Subcutaneous abdominal adipose tissue (tissue), 5 donors: ENCODE measurements at regions not wholly inside any gene's neighbourhood (a gene's known extent, or its start where the extent isn't known, plus 50 kb on each side); places are given as distances from the start of the nearest gene placed in this dataset.

ENCODE experiments used
- H3K27ac ChIP-seq: one replicate; pipeline ENCODE4 v1.7.0; 2013; ENCODE audit warnings: low read depth, mild to moderate bottlenecking, inconsistent platforms, low read length, moderate library complexity
- H3K27me3 ChIP-seq, 5 donors: one replicate each; pipeline ENCODE4 v1.7.0; 2013; ENCODE audit warnings: low read length in 5 of 5, inconsistent platforms in 1 of 5; ENCODE audit not compliant: control insufficient read depth in 5 of 5, insufficient read depth in 4 of 5
- H3K36me3 ChIP-seq, 5 donors: one replicate each; pipeline ENCODE4 v1.7.0; 2013; ENCODE audit warnings: low read length in 5 of 5; ENCODE audit not compliant: control insufficient read depth in 5 of 5, insufficient read depth in 5 of 5
- H3K4me1 ChIP-seq, 5 donors: one replicate each; pipeline ENCODE4 v1.7.0; 2013; ENCODE audit warnings: low read length in 5 of 5, mild to moderate bottlenecking in 3 of 5, moderate library complexity in 1 of 5; ENCODE audit not compliant: control insufficient read depth in 5 of 5, insufficient read depth in 5 of 5
- H3K4me3 ChIP-seq, 5 donors: one replicate each; pipeline ENCODE4 v1.7.0; 2013; ENCODE audit warnings: low read length in 5 of 5, low read depth in 1 of 5
- H3K9ac ChIP-seq, 5 donors: one replicate each; pipeline ENCODE4 v1.7.0; 2013; ENCODE audit warnings: low read length in 5 of 5, mild to moderate bottlenecking in 4 of 5, moderate library complexity in 3 of 5
- H3K9me3 ChIP-seq, 5 donors: one replicate each; pipeline ENCODE4 v1.7.0; 2013; ENCODE audit warnings: low read length in 5 of 5; ENCODE audit not compliant: control insufficient read depth in 5 of 5
- donor health status: healthy.
- donor health status: healthy.
- donor health status: healthy.
- donor health status: healthy.
- donor health status: healthy.

DNA sequence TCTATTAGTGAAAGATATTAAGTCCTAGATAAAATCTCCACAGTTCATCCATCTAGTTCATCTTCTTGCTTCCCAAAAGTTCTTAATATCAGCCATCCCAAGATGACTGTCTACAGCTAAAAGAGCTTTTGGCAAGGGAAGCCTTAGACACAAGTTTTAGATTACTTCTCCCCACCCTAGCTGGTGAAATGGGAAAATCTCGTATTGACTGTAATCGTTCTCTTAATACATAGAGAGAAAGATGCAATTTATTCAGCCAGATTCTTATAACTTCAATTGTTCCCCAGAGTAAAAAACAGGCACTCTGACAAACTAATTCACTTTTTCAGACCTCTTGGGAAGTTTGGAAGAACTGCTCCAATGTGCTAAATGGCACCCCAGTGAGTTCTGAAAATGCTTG, 1439.6 kb upstream of the C9orf72 start:
- no peaks in the 10 kb centered on the region for H3K9me3 ChIP-seq
- no peaks in the 10 kb centered on the region for H3K36me3 ChIP-seq
- no peak overlapping the region for H3K27ac ChIP-seq
- H3K9ac ChIP-seq = no peak overlapping the region
- H3K4me3 ChIP-seq = no peak overlapping the region
- no peaks in the 10 kb centered on the region for H3K4me1 ChIP-seq
- no peaks in the 10 kb centered on the region for H3K27me3 ChIP-seq

DNA sequence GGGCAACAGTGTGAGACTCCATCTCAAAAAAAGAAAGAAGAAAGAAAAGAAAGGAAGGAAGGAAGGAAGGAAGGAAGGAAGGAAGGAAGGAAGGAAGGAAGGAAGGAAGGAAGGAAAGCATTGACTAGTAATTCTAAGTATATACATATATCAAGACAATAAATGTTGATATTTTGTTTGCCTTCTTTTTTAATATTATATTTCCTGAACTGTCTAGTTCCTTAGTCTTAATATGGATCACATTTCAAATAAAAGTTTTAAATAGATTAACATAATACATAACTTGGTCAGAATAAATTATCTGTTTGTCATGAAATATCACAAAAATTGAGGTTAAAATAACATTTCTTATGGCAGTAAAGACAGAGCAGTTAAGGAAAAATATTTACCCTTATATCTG, 1448.4 kb upstream of the C9orf72 start:
- no peaks in the 10 kb centered on the region for H3K4me1 ChIP-seq
- H3K4me3 ChIP-seq = no peak overlapping the region
- H3K27ac ChIP-seq = no peak overlapping the region
- no peaks in the 10 kb centered on the region for H3K36me3 ChIP-seq
- H3K9me3 ChIP-seq = no peaks in the 10 kb centered on the region
- no peaks in the 10 kb centered on the region for H3K27me3 ChIP-seq
- no peak overlapping the region for H3K9ac ChIP-seq

DNA sequence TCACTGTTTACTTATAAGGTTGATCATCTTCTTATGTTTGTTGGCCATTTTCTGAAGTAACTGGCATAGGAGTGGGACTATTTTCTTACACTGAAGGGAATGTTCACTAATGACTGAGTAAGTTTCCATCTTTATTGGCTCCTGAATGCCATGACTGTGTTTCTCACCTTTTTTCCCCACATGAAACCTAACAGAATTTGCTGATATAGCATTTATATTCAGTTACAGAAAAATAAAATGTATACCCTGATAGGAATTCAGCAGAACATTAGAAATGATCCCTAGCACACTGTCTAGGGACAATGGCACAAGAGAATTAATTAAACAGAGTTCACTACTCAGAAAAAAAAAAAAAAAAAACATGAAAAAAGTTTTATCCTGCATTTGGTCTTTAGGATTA, 1465.1 kb upstream of the C9orf72 start:
- Histone ChIP-seq H3K27ac (no peak overlapping the region), H3K36me3 (no peaks in the 10 kb centered on the region), H3K9ac (no peak overlapping the region), H3K9me3 (no peaks in the 10 kb centered on the region), H3K4me1 (no peaks in the 10 kb centered on the region), H3K4me3 (no peak overlapping the region), H3K27me3 (no peaks in the 10 kb centered on the region)

- no peaks in the 10 kb centered on the region for H3K4me1 ChIP-seq
- no peaks in the 10 kb centered on the region for H3K9me3 ChIP-seq
- H3K27me3 ChIP-seq = no peaks in the 10 kb centered on the region
- no peak overlapping the region for H3K9ac ChIP-seq
- H3K36me3 ChIP-seq = no peaks in the 10 kb centered on the region
- H3K4me3 ChIP-seq = no peak overlapping the region
- H3K27ac ChIP-seq = no peak overlapping the region
Observed at GRCh38 chr9:29039258-29039657, 1466.0 kb upstream of the C9orf72 start.

DNA sequence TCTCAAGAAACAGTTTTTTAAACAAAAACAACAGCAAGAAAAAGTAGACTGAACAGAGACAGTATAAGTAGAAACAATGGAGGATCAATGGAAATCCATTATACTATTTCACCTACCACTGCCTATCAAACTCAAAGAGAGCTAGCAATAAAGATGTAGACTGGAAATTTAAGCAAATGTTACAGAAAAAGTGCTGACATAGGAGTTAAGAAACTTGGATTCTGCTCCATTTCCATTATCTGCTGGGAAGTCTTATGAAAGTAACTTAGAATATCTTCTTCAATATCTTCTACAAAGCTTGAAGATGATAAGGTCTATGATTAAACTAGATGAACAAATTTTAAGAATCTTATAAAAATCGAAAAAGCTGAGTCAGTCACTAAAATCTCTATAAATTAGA, 1469.8 kb upstream of the C9orf72 start:
- no peaks in the 10 kb centered on the region for H3K27me3 ChIP-seq
- no peak overlapping the region for H3K27ac ChIP-seq
- H3K4me3 ChIP-seq = no peak overlapping the region
- H3K9me3 ChIP-seq = no peaks in the 10 kb centered on the region
- H3K36me3 ChIP-seq = no peaks in the 10 kb centered on the region
- H3K9ac ChIP-seq = no peak overlapping the region
- no peaks in the 10 kb centered on the region for H3K4me1 ChIP-seq

- no peaks in the 10 kb centered on the region for H3K9me3 ChIP-seq
- no peaks in the 10 kb centered on the region for H3K4me1 ChIP-seq
- no peak overlapping the region for H3K9ac ChIP-seq
- H3K27me3 ChIP-seq = no peaks in the 10 kb centered on the region
- no peaks in the 10 kb centered on the region for H3K36me3 ChIP-seq
- no peak overlapping the region for H3K4me3 ChIP-seq
- H3K27ac ChIP-seq = no peak overlapping the region
Observed at GRCh38 chr9:29044959-29045358, 1471.7 kb upstream of the C9orf72 start.

GRCh38 chr9:29060041-29060440, 1486.8 kb upstream of the C9orf72 start:
- H3K4me3 ChIP-seq = no peak overlapping the region
- no peaks in the 10 kb centered on the region for H3K27me3 ChIP-seq
- H3K9me3 ChIP-seq = no peaks in the 10 kb centered on the region
- H3K4me1 ChIP-seq = no peaks in the 10 kb centered on the region
- no peak overlapping the region for H3K9ac ChIP-seq
- H3K27ac ChIP-seq = no peak overlapping the region
- H3K36me3 ChIP-seq = no peaks in the 10 kb centered on the region

- H3K9ac ChIP-seq = no peak overlapping the region
- no peaks in the 10 kb centered on the region for H3K36me3 ChIP-seq
- H3K9me3 ChIP-seq = no peaks in the 10 kb centered on the region
- no peak overlapping the region for H3K27ac ChIP-seq
- no peaks in the 10 kb centered on the region for H3K27me3 ChIP-seq
- H3K4me1 ChIP-seq = no peaks in the 10 kb centered on the region
- H3K4me3 ChIP-seq = no peak overlapping the region
Observed at GRCh38 chr9:29062446-29062845, 1489.2 kb upstream of the C9orf72 start.

DNA sequence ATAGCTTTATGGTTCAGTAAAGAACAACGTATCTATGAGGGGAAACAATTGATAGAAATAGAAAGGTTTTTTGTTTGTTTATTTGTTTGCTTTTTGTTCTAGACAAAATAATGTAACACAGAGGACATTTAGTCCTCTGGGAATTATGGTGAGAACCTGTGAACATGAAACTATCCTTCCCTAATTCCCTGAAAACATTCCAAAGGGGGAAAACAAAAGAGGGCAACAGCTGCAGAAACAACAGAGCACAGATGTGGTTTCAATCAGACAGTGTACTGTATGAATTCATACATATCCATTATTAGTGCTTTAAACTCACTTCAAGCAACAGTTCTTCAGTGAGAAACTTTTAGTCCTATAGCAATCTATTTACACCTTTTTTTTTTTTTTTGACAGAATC, 1489.8 kb upstream of the C9orf72 start:
- Histone ChIP-seq H3K27ac (no peak overlapping the region), H3K9ac (no peak overlapping the region), H3K36me3 (no peaks in the 10 kb centered on the region), H3K9me3 (no peaks in the 10 kb centered on the region), H3K4me3 (no peak overlapping the region), H3K4me1 (no peaks in the 10 kb centered on the region), H3K27me3 (no peaks in the 10 kb centered on the region)

- no peaks in the 10 kb centered on the region for H3K4me1 ChIP-seq
- no peaks in the 10 kb centered on the region for H3K36me3 ChIP-seq
- H3K9me3 ChIP-seq = no peaks in the 10 kb centered on the region
- H3K9ac ChIP-seq = no peak overlapping the region
- H3K4me3 ChIP-seq = no peak overlapping the region
- H3K27me3 ChIP-seq = no peaks in the 10 kb centered on the region
- no peak overlapping the region for H3K27ac ChIP-seq
Observed at GRCh38 chr9:29066141-29066640, 1492.9 kb upstream of the C9orf72 start.

- H3K4me3 ChIP-seq = no peak overlapping the region
- H3K27me3 ChIP-seq = no peaks in the 10 kb centered on the region
- no peaks in the 10 kb centered on the region for H3K4me1 ChIP-seq
- no peak overlapping the region for H3K9ac ChIP-seq
- no peaks in the 10 kb centered on the region for H3K9me3 ChIP-seq
- no peaks in the 10 kb centered on the region for H3K36me3 ChIP-seq
- H3K27ac ChIP-seq = no peak overlapping the region
Observed at GRCh38 chr9:29068461-29068860, 1495.2 kb upstream of the C9orf72 start.
